PC-9 (cell line): ENCODE measurements at regions not wholly inside any gene's neighbourhood (a gene's known extent, or its start where the extent isn't known, plus 50 kb on each side); places are given as distances from the start of the nearest gene placed in this dataset.

Experiments used
- EZH2 ChIP-seq: fragments of 200-600 bp; sonication (generic); IDR thresholded peaks from 2 replicates; pipeline ENCODE4 v1.8.0; 2017; ENCODE audit warnings: antibody characterized with exemption, low read depth
- TF ChIP-seq, protein P1 (sequence below): fragments of 200-600 bp; sonication (generic); conservative IDR thresholded peaks from 2 replicates; pipeline ENCODE4 v1.6.1; 2017; ENCODE audit warnings: mixed run types, antibody characterized with exemption, mild to moderate bottlenecking, moderate library complexity

- TF ChIP-seq, protein P1, sequence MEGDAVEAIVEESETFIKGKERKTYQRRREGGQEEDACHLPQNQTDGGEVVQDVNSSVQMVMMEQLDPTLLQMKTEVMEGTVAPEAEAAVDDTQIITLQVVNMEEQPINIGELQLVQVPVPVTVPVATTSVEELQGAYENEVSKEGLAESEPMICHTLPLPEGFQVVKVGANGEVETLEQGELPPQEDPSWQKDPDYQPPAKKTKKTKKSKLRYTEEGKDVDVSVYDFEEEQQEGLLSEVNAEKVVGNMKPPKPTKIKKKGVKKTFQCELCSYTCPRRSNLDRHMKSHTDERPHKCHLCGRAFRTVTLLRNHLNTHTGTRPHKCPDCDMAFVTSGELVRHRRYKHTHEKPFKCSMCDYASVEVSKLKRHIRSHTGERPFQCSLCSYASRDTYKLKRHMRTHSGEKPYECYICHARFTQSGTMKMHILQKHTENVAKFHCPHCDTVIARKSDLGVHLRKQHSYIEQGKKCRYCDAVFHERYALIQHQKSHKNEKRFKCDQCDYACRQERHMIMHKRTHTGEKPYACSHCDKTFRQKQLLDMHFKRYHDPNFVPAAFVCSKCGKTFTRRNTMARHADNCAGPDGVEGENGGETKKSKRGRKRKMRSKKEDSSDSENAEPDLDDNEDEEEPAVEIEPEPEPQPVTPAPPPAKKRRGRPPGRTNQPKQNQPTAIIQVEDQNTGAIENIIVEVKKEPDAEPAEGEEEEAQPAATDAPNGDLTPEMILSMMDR, result no peak
- TF ChIP-seq EZH2, result no peak
Observed at GRCh38 chr3:161798016-161798415, 301.4 kb downstream of the OTOL1 start.
